Left ventricle myocardium inferior (tissue), 1 donor: ENCODE measurements at regions not wholly inside any gene's neighbourhood (a gene's known extent, or its start where the extent isn't known, plus 50 kb on each side); places are given as distances from the start of the nearest gene placed in this dataset.

ENCODE experiments used
- DNase-seq: peaks from one replicate; pipeline ENCODE4 v3.0.0-alpha.2; 2020
- H3K27ac ChIP-seq: fragments of 200-600 bp; replicated peaks from 2 replicates; pipeline ENCODE4 v1.8.0; 2021
- H3K27me3 ChIP-seq: fragments of 200-600 bp; 2 replicates; pipeline ENCODE4 v1.8.0; 2021; ENCODE audit warnings: low read depth
- H3K36me3 ChIP-seq: fragments of 200-600 bp; 2 replicates; pipeline ENCODE4 v1.8.0; 2021
- H3K4me1 ChIP-seq: fragments of 200-600 bp; 2 replicates; pipeline ENCODE4 v1.8.0; 2021
- H3K4me3 ChIP-seq: fragments of 200-600 bp; 2 replicates; pipeline ENCODE4 v1.8.0; 2021; ENCODE audit warnings: mild to moderate bottlenecking, moderate library complexity
- H3K9me3 ChIP-seq: fragments of 200-600 bp; replicated peaks from 2 replicates; pipeline ENCODE4 v1.8.0; 2021
- CTCF ChIP-seq: fragments of 200-600 bp; IDR thresholded peaks from 2 replicates; pipeline ENCODE4 v1.8.0; 2021; ENCODE audit warnings: antibody characterized with exemption, mild to moderate bottlenecking, borderline replicate concordance
- intact Hi-C: fragments of 100-400 bp; cut with micrococcal nuclease; formaldehyde crosslinking; loops from one replicate; pipeline ENCODE4 v1.11.0; 2022
- donor health status: DM: no; HTN: yes; CAD: no; lungs with severe emphysema.

GRCh38 chr2:199216253-199216652 is 241.5 kb downstream of the SATB2 start:
- TF ChIP-seq CTCF: no peak
- Histone ChIP-seq H3K9me3 (peaks cover 21% of the 10 kb centered on the region), H3K36me3 (no peaks in the 10 kb centered on the region), H3K27me3 (no peaks in the 10 kb centered on the region), H3K27ac (no peak overlapping the region), H3K4me3 (no peak overlapping the region), H3K4me1 (no peaks in the 10 kb centered on the region)
- intact Hi-C loops: no loop called here
- no peak for DNase-seq

- Histone ChIP-seq H3K4me3 (no peak overlapping the region), H3K27me3 (peaks cover 4% of the 10 kb centered on the region), H3K27ac (no peak overlapping the region), H3K36me3 (no peaks in the 10 kb centered on the region), H3K9me3 (peaks cover 16% of the 10 kb centered on the region), H3K4me1 (no peaks in the 10 kb centered on the region)
- intact Hi-C loops: no loop called here
- TF ChIP-seq CTCF: no peak
- DNase-seq: no peak
Observed at GRCh38 chr2:199207011-199207410, 250.7 kb downstream of the SATB2 start.

- no peak for DNase-seq
- Histone ChIP-seq H3K36me3 (no peaks in the 10 kb centered on the region), H3K4me1 (no peaks in the 10 kb centered on the region), H3K27ac (no peak overlapping the region), H3K9me3 (peaks cover 11% of the 10 kb centered on the region), H3K27me3 (peaks cover 4% of the 10 kb centered on the region), H3K4me3 (no peak overlapping the region)
- intact Hi-C loops: no loop called here
- no peak for TF ChIP-seq CTCF
Observed at GRCh38 chr2:199206536-199206935, 251.2 kb downstream of the SATB2 start.

- intact Hi-C loops: no loop called here
- Histone ChIP-seq H3K36me3 (no peaks in the 10 kb centered on the region), H3K27ac (no peak overlapping the region), H3K27me3 (peaks cover 4% of the 10 kb centered on the region), H3K4me3 (no peak overlapping the region), H3K9me3 (no peaks in the 10 kb centered on the region), H3K4me1 (no peaks in the 10 kb centered on the region)
- DNase-seq: no peak
- no peak for TF ChIP-seq CTCF
Observed at GRCh38 chr2:199202964-199203363, 254.8 kb downstream of the SATB2 start.

- H3K27me3 ChIP-seq: peaks cover 4% of the 10 kb centered on the region
- H3K4me3 ChIP-seq: no peak overlapping the region
- TF ChIP-seq CTCF: no peak
- no peaks in the 10 kb centered on the region for H3K9me3 ChIP-seq
- intact Hi-C loops: no loop called here
- no peaks in the 10 kb centered on the region for H3K36me3 ChIP-seq
- no peak for DNase-seq
- H3K27ac ChIP-seq: no peak overlapping the region
- H3K4me1 ChIP-seq: no peaks in the 10 kb centered on the region
Observed at GRCh38 chr2:199201539-199201938, 256.2 kb downstream of the SATB2 start.

GRCh38 chr2:199199797-199200196 is 257.9 kb downstream of the SATB2 start:
- no peaks in the 10 kb centered on the region for H3K4me1 ChIP-seq
- peaks cover 4% of the 10 kb centered on the region for H3K27me3 ChIP-seq
- H3K9me3 ChIP-seq: no peaks in the 10 kb centered on the region
- intact Hi-C loops: no loop called here
- no peaks in the 10 kb centered on the region for H3K36me3 ChIP-seq
- TF ChIP-seq CTCF: no peak
- no peak overlapping the region for H3K4me3 ChIP-seq
- H3K27ac ChIP-seq: no peak overlapping the region
- DNase-seq: no peak
